ENCODE measurements at regions not wholly inside any gene's neighbourhood (a gene's known extent, or its start where the extent isn't known, plus 50 kb on each side); places are given as distances from the start of the nearest gene placed in this dataset.
A peak's percentile ranks its signal among the peaks of the same experiment; 100 is the strongest.
"Not testable (repeated sequence)": the region's sequence is repeated elsewhere in the genome, so short reads cannot be mapped to it uniquely, and the experiment has no call there.

DNA sequence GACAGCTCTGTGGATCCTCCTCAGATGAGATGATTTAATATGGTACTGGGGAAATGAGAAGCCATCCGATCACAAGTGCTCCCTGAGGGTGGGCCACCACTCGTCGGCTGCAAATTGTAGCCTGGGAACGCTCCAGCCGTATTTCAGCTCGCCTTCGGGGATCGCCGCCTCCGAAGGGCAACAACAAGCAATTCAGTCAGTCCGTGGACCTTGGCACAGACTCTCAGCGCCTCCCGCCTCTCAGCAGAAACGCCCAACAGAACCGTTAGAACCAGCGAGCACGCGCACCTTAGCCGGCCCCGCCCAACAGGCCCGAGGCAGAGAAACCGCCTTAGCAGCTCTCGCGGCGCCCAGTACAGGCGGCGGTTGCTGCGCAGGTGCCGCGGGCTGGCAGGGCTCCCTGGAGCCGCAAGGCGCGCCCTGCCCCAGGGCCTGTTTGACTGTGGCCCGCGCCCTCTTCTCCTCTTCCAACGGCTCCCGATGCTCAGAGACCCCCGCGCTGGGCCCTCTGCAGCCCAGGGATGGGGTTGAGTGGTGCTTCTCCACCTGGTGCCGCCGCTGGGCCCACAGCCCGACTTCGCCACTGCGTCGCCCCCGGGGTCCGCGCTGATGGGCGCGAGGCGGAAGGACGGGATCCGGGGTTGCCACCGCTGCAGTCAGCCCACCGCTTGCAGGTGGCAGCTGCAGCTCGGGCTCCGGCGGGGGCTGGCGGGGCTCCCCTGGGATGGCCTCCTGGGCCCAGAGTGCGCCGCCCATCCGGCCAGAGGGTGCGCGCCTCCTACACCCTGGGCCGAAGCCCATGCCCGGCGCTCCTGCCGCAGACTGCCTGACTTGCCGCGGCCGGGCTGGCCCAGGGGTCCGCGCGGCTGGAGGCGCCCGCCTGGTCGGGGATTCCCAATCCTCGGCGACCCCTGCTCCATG, 77.9 kb upstream of the PABPC3 start:
- POLR2A ChIA-PET = not testable (repeated sequence)
- H3K4me3 ChIP-seq (ENCODE audit: low read depth in 2 of 2, low read length in 2 of 2) = peak overlapping the region; percentile 38 to 44
- ATAC-seq = peak; percentile 87

DNA sequence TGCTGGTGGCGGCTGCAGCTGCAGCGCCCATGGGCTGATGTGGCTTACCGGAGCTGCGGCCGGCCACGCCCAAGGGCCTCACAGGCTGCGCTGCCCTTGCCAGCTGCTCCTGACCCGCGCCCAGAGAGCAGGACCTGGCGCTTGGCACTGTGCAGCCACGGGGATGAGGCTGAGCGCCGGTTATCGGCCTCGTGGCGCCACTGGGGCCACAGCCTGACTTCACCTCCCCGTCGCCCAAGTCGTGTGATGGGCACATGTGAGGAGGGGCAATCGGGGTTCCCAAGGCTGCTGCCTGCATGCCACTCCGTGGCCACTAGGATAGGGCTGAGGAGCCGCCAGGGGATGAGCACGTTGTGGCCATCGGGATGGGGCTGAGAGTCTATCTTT, 77.2 kb upstream of the PABPC3 start:
- no TSS peak for BruUV-seq (replicated peaks)
- ATAC-seq (no peak; the same call in 1 of the 2 replicates), DNase-seq (ENCODE audit: low read depth, low spot score) (no peak)
- intact Hi-C loops (cut with micrococcal nuclease; ENCODE audit: unreplicated experiment) (no loop called here), in situ Hi-C loops (cut with HindIII; ENCODE audit: low pct_unique_long_range_greater_than_20kb, low sequenced_read_pairs) (no loop called here)
- no peaks in the 10 kb centered on the region for H3K27me3 ChIP-seq (ENCODE audit: control insufficient read depth, insufficient read depth, low read length)
- no peaks in the 10 kb centered on the region for H3K4me1 ChIP-seq (ENCODE audit: control insufficient read depth, insufficient read depth, low read length)
- no peaks in the 10 kb centered on the region for H3K36me3 ChIP-seq (ENCODE audit: control insufficient read depth, insufficient read depth, low read length)
- TF ChIP-seq TCF7L2 (IDR thresholded peaks at IDR 0.05; ENCODE audit: low read depth, low read length) = no peak
- TF ChIP-seq POLR2AphosphoS5 (IDR thresholded peaks at IDR 0.05; ENCODE audit: low read depth, low read length) = no peak
- no peak for TF ChIP-seq SIN3A (IDR thresholded peaks at IDR 0.05; ENCODE audit: borderline replicate concordance, insufficient read depth, low read depth, low read length)
- TF ChIP-seq, protein P1, sequence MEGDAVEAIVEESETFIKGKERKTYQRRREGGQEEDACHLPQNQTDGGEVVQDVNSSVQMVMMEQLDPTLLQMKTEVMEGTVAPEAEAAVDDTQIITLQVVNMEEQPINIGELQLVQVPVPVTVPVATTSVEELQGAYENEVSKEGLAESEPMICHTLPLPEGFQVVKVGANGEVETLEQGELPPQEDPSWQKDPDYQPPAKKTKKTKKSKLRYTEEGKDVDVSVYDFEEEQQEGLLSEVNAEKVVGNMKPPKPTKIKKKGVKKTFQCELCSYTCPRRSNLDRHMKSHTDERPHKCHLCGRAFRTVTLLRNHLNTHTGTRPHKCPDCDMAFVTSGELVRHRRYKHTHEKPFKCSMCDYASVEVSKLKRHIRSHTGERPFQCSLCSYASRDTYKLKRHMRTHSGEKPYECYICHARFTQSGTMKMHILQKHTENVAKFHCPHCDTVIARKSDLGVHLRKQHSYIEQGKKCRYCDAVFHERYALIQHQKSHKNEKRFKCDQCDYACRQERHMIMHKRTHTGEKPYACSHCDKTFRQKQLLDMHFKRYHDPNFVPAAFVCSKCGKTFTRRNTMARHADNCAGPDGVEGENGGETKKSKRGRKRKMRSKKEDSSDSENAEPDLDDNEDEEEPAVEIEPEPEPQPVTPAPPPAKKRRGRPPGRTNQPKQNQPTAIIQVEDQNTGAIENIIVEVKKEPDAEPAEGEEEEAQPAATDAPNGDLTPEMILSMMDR (IDR thresholded peaks at IDR 0.05) = no peak
- TF ChIP-seq, protein P2, sequence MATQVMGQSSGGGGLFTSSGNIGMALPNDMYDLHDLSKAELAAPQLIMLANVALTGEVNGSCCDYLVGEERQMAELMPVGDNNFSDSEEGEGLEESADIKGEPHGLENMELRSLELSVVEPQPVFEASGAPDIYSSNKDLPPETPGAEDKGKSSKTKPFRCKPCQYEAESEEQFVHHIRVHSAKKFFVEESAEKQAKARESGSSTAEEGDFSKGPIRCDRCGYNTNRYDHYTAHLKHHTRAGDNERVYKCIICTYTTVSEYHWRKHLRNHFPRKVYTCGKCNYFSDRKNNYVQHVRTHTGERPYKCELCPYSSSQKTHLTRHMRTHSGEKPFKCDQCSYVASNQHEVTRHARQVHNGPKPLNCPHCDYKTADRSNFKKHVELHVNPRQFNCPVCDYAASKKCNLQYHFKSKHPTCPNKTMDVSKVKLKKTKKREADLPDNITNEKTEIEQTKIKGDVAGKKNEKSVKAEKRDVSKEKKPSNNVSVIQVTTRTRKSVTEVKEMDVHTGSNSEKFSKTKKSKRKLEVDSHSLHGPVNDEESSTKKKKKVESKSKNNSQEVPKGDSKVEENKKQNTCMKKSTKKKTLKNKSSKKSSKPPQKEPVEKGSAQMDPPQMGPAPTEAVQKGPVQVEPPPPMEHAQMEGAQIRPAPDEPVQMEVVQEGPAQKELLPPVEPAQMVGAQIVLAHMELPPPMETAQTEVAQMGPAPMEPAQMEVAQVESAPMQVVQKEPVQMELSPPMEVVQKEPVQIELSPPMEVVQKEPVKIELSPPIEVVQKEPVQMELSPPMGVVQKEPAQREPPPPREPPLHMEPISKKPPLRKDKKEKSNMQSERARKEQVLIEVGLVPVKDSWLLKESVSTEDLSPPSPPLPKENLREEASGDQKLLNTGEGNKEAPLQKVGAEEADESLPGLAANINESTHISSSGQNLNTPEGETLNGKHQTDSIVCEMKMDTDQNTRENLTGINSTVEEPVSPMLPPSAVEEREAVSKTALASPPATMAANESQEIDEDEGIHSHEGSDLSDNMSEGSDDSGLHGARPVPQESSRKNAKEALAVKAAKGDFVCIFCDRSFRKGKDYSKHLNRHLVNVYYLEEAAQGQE (IDR thresholded peaks at IDR 0.05; ENCODE audit: insufficient read depth in 1 of 2, low read depth in 2 of 2, low read length in 1 of 2) = no peak
- ChIA-PET POLR2A (no interaction called here), CTCF (no interaction called here)
- H3K9me3 ChIP-seq (ENCODE audit: control insufficient read depth, insufficient read depth, low read depth, low read length) = no peaks in the 10 kb centered on the region
- H3K4me3 ChIP-seq (ENCODE audit: low read depth in 2 of 2, low read length in 2 of 2) = peak overlapping the region; percentile 38 to 44
- no peak overlapping the region for H3K27ac ChIP-seq (ENCODE audit: low read length)

More for the DNA sequence above, 77.9 kb upstream of the PABPC3 start:
- peak overlapping the region; percentile 54 for H3K27ac ChIP-seq (ENCODE audit: low read length)
- H3K36me3 ChIP-seq (ENCODE audit: control insufficient read depth, insufficient read depth, low read length); H3K9me3 ChIP-seq (ENCODE audit: control insufficient read depth, insufficient read depth, low read depth, low read length); intact Hi-C loops (cut with micrococcal nuclease; ENCODE audit: unreplicated experiment); in situ Hi-C loops (cut with HindIII; ENCODE audit: low pct_unique_long_range_greater_than_20kb, low sequenced_read_pairs); H3K27me3 ChIP-seq (ENCODE audit: control insufficient read depth, insufficient read depth, low read length); BruUV-seq (replicated peaks); DNase-seq (ENCODE audit: low read depth, low spot score); CTCF ChIA-PET; H3K4me1 ChIP-seq (ENCODE audit: control insufficient read depth, insufficient read depth, low read length): not testable (repeated sequence)

DNA sequence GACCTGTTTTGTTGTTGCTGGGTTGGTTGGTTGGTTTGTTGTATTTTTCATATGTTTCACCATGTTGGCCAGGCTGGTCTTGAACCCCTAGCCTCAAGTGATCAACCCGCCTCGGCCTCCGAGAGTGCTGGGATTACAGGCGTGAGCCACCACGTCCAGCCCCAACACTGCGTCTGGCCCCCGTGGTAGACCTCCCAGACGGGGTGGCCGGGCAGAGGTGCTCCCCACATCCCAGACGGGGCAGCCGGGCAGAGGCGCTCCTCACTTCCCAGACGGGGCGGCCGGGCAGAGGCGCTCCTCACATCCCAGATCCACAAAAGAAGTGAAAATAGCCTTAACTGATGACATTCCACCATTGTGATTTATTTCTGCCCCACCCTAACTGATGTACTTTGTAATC, 76.2 kb upstream of the PABPC3 start:
- H3K27ac ChIP-seq (ENCODE audit: low read length); ATAC-seq; CTCF ChIA-PET; H3K9me3 ChIP-seq (ENCODE audit: control insufficient read depth, insufficient read depth, low read depth, low read length); H3K36me3 ChIP-seq (ENCODE audit: control insufficient read depth, insufficient read depth, low read length); intact Hi-C loops (cut with micrococcal nuclease; ENCODE audit: unreplicated experiment); in situ Hi-C loops (cut with HindIII; ENCODE audit: low pct_unique_long_range_greater_than_20kb, low sequenced_read_pairs); POLR2A ChIA-PET; DNase-seq (ENCODE audit: low read depth, low spot score); H3K4me3 ChIP-seq (ENCODE audit: low read depth in 2 of 2, low read length in 2 of 2); H3K4me1 ChIP-seq (ENCODE audit: control insufficient read depth, insufficient read depth, low read length); BruUV-seq (replicated peaks); H3K27me3 ChIP-seq (ENCODE audit: control insufficient read depth, insufficient read depth, low read length): not testable (repeated sequence)
